ENCODE measurements at regions not wholly inside any gene's neighbourhood (a gene's known extent, or its start where the extent isn't known, plus 50 kb on each side); places are given as distances from the start of the nearest gene placed in this dataset.

DNA sequence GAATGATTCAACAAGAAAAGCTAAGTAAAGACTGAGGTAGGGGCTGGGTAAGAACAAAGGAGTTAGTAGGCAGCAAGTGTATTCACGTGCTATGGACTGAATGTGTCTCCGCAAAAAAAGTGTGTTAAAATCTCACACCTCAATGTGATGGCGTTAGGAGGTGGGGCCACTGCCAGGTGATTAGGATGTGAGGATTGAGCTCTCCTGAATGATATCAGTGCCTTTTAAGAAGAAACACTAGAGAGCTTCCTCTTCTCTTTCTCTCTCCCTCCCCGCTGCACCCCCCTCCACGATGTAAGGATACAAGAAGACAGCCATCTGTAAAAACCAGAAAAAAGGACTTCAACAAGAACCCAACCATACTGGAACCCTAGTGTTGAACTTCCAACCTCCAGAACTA lies 396.1 kb upstream of the PLXNA2 start:
- H3K27ac ChIP-seq = no peak overlapping the region
- no peak for TF ChIP-seq ZFX (IDR thresholded peaks at IDR 0.05; ENCODE audit: borderline replicate concordance)
- TF ChIP-seq, protein P1, sequence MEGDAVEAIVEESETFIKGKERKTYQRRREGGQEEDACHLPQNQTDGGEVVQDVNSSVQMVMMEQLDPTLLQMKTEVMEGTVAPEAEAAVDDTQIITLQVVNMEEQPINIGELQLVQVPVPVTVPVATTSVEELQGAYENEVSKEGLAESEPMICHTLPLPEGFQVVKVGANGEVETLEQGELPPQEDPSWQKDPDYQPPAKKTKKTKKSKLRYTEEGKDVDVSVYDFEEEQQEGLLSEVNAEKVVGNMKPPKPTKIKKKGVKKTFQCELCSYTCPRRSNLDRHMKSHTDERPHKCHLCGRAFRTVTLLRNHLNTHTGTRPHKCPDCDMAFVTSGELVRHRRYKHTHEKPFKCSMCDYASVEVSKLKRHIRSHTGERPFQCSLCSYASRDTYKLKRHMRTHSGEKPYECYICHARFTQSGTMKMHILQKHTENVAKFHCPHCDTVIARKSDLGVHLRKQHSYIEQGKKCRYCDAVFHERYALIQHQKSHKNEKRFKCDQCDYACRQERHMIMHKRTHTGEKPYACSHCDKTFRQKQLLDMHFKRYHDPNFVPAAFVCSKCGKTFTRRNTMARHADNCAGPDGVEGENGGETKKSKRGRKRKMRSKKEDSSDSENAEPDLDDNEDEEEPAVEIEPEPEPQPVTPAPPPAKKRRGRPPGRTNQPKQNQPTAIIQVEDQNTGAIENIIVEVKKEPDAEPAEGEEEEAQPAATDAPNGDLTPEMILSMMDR (IDR thresholded peaks at IDR 0.05) = no peak

DNA sequence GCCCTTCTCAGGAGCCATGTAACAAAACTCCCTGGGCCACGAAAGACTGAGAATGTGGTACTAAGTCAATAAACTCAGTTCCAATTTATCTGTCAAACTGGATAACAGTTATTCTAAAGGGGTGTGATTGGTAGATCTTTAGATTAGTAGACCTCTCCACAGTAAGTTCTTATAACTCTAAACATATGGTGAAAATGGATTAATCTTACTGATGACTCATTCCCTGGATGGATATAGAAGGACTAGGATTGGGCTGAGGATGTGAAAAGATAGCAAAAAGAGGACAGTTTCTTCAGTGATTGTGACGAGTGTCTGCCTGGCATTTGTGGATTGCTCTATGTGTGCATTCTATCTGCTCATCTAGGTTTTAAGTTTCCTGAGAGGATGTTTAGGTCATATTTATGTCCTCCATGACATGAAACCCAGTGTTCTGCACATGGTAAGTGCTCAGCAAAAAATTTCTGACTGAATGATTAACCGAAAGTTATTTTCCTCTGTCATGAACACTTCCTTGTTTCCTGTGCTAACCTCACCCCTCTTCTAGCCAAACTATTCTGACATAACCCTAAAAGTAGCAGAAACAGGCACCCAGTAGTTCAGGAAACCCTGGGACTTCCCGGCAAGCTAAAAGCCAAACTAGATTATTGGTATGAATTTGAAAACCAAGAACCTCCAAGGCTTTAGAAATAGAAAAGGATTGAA lies 397.5 kb upstream of the PLXNA2 start:
- no peak overlapping the region for H3K27ac ChIP-seq
- no peak for TF ChIP-seq ZFX (IDR thresholded peaks at IDR 0.05; ENCODE audit: borderline replicate concordance)
- TF ChIP-seq, protein P1 (IDR thresholded peaks at IDR 0.05) = no peak

DNA sequence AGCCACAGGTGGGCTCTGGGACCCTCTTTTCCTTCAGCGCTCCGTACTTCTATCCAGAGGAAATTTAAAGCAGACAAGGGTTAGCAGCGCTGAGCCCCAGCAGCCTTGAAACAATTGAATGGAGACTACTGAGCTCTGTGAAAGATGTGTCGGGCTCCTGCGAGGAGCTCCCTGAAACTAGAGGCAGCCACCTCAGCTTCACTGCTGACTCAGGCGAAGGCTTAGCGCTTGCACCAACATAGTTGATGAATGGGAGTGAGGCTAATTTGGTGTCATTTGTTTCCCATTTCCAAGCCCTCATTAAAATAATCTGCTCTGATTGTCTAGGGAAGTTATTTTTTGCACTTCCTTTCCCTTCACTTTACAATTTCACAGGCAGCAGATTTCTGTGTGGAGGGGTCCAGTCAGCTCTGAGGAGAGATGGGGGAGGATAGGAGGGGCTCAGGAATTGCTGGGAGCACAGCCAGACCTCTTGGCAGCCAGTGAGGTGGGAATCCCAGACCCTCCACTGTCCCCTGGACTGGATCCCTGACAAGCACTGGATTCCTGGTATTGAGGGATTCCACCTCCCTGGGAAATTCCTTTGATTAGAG lies 398.9 kb upstream of the PLXNA2 start:
- TF ChIP-seq, protein P1 (IDR thresholded peaks at IDR 0.05) = no peak
- no peak for TF ChIP-seq ZFX (IDR thresholded peaks at IDR 0.05; ENCODE audit: borderline replicate concordance)
- no peak overlapping the region for H3K27ac ChIP-seq

DNA sequence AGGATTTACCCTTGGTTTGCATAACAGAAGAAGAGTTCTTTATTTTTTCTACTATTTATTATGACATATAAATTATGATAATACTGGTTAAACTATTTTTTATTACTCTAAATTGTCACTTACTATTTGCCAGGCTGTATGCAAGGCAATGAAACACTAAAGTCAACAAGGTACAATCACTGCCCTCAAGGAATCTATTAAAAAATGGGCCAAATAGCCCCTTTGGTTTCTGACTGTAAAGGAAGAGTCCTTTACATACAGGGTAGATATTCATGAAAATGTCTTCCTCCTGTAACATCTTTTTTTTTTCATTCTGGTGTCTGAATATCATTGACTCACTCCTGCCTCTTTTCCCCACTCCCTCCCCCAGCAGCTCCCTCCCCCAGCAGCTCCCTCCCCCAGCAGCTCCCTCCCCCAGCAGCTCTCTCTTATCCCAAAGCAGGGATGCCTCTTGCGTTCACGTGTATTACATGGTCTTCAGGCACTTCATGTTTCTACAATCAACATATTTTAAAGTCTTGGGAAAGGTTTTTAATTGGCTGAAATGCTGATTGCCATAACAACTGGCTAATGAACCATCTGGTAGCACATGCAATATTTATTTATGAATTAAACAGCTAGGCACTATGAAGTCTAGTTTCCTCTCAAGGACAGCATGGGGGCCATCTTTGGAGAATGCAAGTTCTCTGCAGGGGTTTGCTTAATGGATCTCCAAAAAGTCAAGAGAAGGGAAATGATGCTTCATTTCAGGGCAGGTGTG lies 400.4 kb upstream of the PLXNA2 start:
- H3K27ac ChIP-seq = no peak overlapping the region
- no peak for TF ChIP-seq ZFX (IDR thresholded peaks at IDR 0.05; ENCODE audit: borderline replicate concordance)
- TF ChIP-seq, protein P1 (IDR thresholded peaks at IDR 0.05) = no peak

- no peak for TF ChIP-seq ZFX (IDR thresholded peaks at IDR 0.05; ENCODE audit: borderline replicate concordance)
- TF ChIP-seq, protein P1 (IDR thresholded peaks at IDR 0.05) = no peak
- H3K27ac ChIP-seq = no peak overlapping the region
Observed at GRCh38 chr1:208646431-208646830, 402.2 kb upstream of the PLXNA2 start.

DNA sequence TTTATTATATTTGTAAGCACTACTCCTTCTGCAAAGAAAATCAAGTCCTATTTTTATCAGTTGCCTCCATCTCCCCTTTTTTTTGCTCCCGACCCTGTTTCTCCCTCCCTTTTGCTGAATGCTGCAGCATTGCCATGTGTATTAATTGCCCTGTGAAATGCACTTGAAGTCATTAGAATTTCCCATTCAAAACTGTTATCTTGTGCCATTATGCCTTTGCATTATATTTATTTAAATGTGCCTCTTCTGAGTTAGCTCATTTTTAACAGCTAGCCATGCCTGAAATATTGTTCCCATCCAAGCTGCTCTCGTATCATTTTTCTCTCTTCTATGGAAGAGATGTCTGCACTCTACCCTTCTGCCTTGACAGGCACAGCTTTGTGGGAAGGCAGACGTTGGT lies 404.0 kb upstream of the PLXNA2 start:
- TF ChIP-seq, protein P1 (IDR thresholded peaks at IDR 0.05) = no peak
- no peak for TF ChIP-seq ZFX (IDR thresholded peaks at IDR 0.05; ENCODE audit: borderline replicate concordance)

More for the DNA sequence above, 404.0 kb upstream of the PLXNA2 start:
- H3K27ac ChIP-seq = no peak overlapping the region
